GM12878 (cell line): ENCODE measurements at regions not wholly inside any gene's neighbourhood (a gene's known extent, or its start where the extent isn't known, plus 50 kb on each side); places are given as distances from the start of the nearest gene placed in this dataset.

Experiments
- ATAC-seq: fragments of 200-7000 bp; cut with Tn5 transposase; 3 replicates; pipeline ENCODE4 v1.9.1; 2020; ENCODE audit warnings: mild to moderate bottlenecking, moderate library complexity
- BruUV-seq: library from RNA; stranded (reverse); fragments of 400-500 nt; replicated peaks from 2 replicates; lab custom pipeline; 2021; lab: Mats Ljungman, UMichigan
- CTCF ChIA-PET: fragments of 300-600 bp; sonication (Branson Sonifier 250); formaldehyde crosslinking; extraction: SDS; loops from one replicate; lab custom pipeline; 2021; ENCODE audit warnings: inconsistent platforms; lab: Yijun Ruan, JAX
- POLR2A ChIA-PET: fragments of 350-600 bp; formaldehyde crosslinking; extraction: SDS; loops from one replicate; lab custom pipeline; 2021; ENCODE audit warnings: inconsistent platforms; lab: Charles Lee
- RAD21 ChIA-PET: fragments of 300-600 bp; sonication (Branson Sonifier 250); formaldehyde crosslinking; loops from one replicate; lab custom pipeline; 2023; ENCODE audit warnings: antibody characterized with exemption; ENCODE audit not compliant: unreplicated experiment; lab: Charles Lee
- SMC1A ChIA-PET: fragments of 300-600 bp; sonication (Branson Sonifier 250); formaldehyde crosslinking; loops from one replicate; lab custom pipeline; 2023; ENCODE audit not compliant: unreplicated experiment, uncharacterized antibody; lab: Charles Lee
- DNase-seq: peaks from one replicate; pipeline ENCODE4 v3.0.0-alpha.2; 2011; ENCODE audit warnings: low read depth, low spot score
- FAIRE-seq: peaks from 3 replicates; lab custom pipeline; 2011; peaks lifted over from hg19 to GRCh38; lab: Jason Lieb, UNC
- H2AFZ ChIP-seq: 2 replicates; pipeline ENCODE4 v1.6.0; 2011; ENCODE audit warnings: low read depth, low read length, control low read depth; ENCODE audit not compliant: control insufficient read depth
- H3K27ac ChIP-seq: 2 replicates; pipeline ENCODE4 v1.5.1; 2011; ENCODE audit warnings: control low read depth; ENCODE audit not compliant: control insufficient read depth, insufficient read depth
- H3K27me3 ChIP-seq, 2 experiments: replicated peaks in 1 of 2; 2 replicates each; pipeline versions ENCODE4 v1.6.0 to v1.6.1; 2011; ENCODE audit warnings: low read length in 1 of 2; ENCODE audit not compliant: control insufficient read depth in 2 of 2, insufficient read depth in 2 of 2
- H3K36me3 ChIP-seq, 2 experiments: 2 replicates each; pipeline ENCODE4 v1.5.1; 2011; ENCODE audit warnings: low read length in 1 of 2; ENCODE audit not compliant: control insufficient read depth in 2 of 2, insufficient read depth in 2 of 2
- H3K4me1 ChIP-seq: 2 replicates; pipeline ENCODE4 v1.6.1; 2011; ENCODE audit warnings: mild to moderate bottlenecking, low read length, moderate library complexity, mixed read lengths; ENCODE audit not compliant: control insufficient read depth, insufficient read depth
- H3K4me2 ChIP-seq: 2 replicates; pipeline ENCODE4 v1.6.0; 2011; ENCODE audit warnings: control low read depth; ENCODE audit not compliant: control insufficient read depth, insufficient read depth
- H3K4me3 ChIP-seq: fragments of 200-600 bp; sonication (generic); 2 replicates; pipeline ENCODE4 v1.5.1; 2016
- H3K79me2 ChIP-seq: 2 replicates; pipeline ENCODE4 v1.6.0; 2011; ENCODE audit warnings: low read length; ENCODE audit not compliant: control insufficient read depth, insufficient read depth
- H3K9ac ChIP-seq: 2 replicates; pipeline ENCODE4 v1.8.0; 2011; ENCODE audit warnings: low read length, control low read depth, mixed read lengths; ENCODE audit not compliant: control insufficient read depth, insufficient read depth
- H3K9me3 ChIP-seq: replicated peaks from 3 replicates; pipeline ENCODE4 v1.5.1; 2011; ENCODE audit warnings: mild to moderate bottlenecking, low read length; ENCODE audit not compliant: control insufficient read depth, insufficient read depth
- H4K20me1 ChIP-seq: 2 replicates; pipeline ENCODE4 v1.6.0; 2011; ENCODE audit not compliant: control insufficient read depth, insufficient read depth
- BCL11A ChIP-seq: IDR thresholded peaks from 2 replicates; pipeline ENCODE4 v1.6.1; 2011; ENCODE audit warnings: low read depth, low read length
- CEBPZ ChIP-seq: fragments of 150-350 bp; IDR thresholded peaks from 2 replicates; pipeline ENCODE4 v1.6.1; 2016; ENCODE audit warnings: low read depth, low read length
- CHD1 ChIP-seq: IDR thresholded peaks from 2 replicates; pipeline ENCODE4 v1.6.1; 2012; ENCODE audit warnings: low read depth, low read length, improper control_type of control experiment
- ESRRA ChIP-seq: IDR thresholded peaks from 2 replicates; pipeline ENCODE4 v1.6.1; 2012; ENCODE audit warnings: mild to moderate bottlenecking, low read length, improper control_type of control experiment
- ETV6 ChIP-seq, 2 experiments: fragments of 450-650 bp in 1 of 2; IDR thresholded peaks in 1 of 2; conservative IDR thresholded peaks in 1 of 2; 2 replicates each; pipeline ENCODE4 v1.6.1; 2014; ENCODE audit warnings: antibody characterized with exemption in 1 of 2, borderline replicate concordance in 1 of 2, low read depth in 1 of 2, mild to moderate bottlenecking in 1 of 2, moderate library complexity in 1 of 2
- FOS ChIP-seq: IDR thresholded peaks from 3 replicates; pipeline ENCODE4 v1.6.1; 2011; ENCODE audit warnings: borderline replicate concordance; ENCODE audit not compliant: insufficient read length; ENCODE audit errors: extremely low read depth
- HCFC1 ChIP-seq: fragments of 150-350 bp; IDR thresholded peaks from 2 replicates; pipeline ENCODE4 v1.6.1; 2014; ENCODE audit warnings: low read length
- IKZF2 ChIP-seq, 2 experiments: fragments of 450-650 bp; IDR thresholded peaks; 2 replicates each; pipeline ENCODE4 v1.6.1; 2017; ENCODE audit warnings: mild to moderate bottlenecking in 2 of 2, moderate library complexity in 2 of 2
- IRF4 ChIP-seq: IDR thresholded peaks from 2 replicates; pipeline ENCODE4 v1.6.1; 2011; ENCODE audit warnings: low read depth, low read length
- MAX ChIP-seq: IDR thresholded peaks from 2 replicates; pipeline ENCODE4 v1.6.1; 2012; ENCODE audit warnings: low read depth, low read length, improper control_type of control experiment
- NFYB ChIP-seq: IDR thresholded peaks from 2 replicates; pipeline ENCODE4 v1.6.1; 2011; ENCODE audit warnings: low read depth, mild to moderate bottlenecking, low read length, improper control_type of control experiment, moderate library complexity; ENCODE audit not compliant: insufficient read depth
- NR2C1 ChIP-seq: fragments of 450-650 bp; IDR thresholded peaks from 2 replicates; pipeline ENCODE4 v1.6.1; 2017; ENCODE audit warnings: antibody characterized with exemption, mild to moderate bottlenecking, moderate library complexity
- SREBF2 ChIP-seq: IDR thresholded peaks from 2 replicates; pipeline ENCODE4 v1.6.1; 2012; ENCODE audit warnings: mild to moderate bottlenecking, low read length
- TCF3 ChIP-seq: IDR thresholded peaks from 2 replicates; pipeline ENCODE4 v1.6.1; 2012; ENCODE audit warnings: low read depth, mild to moderate bottlenecking, low read length, borderline replicate concordance; ENCODE audit not compliant: insufficient read depth
- USF1 ChIP-seq: IDR thresholded peaks from 2 replicates; pipeline ENCODE4 v1.6.1; 2011; ENCODE audit warnings: borderline replicate concordance, low read depth, mild to moderate bottlenecking, moderate library complexity, mixed read lengths, low read length; ENCODE audit not compliant: insufficient read depth; ENCODE audit errors: extremely low read length
- WRNIP1 ChIP-seq: IDR thresholded peaks from 2 replicates; pipeline ENCODE4 v1.6.1; 2011; ENCODE audit warnings: low read depth, low read length, improper control_type of control experiment, borderline replicate concordance
- YY1 ChIP-seq: IDR thresholded peaks from 2 replicates; pipeline ENCODE4 v1.6.1; 2011; ENCODE audit warnings: low read depth, mild to moderate bottlenecking, low read length
- ZNF217 ChIP-seq: fragments of 450-650 bp; IDR thresholded peaks from 2 replicates; pipeline ENCODE4 v1.6.1; 2017; ENCODE audit warnings: antibody characterized with exemption, mild to moderate bottlenecking
- WGBS: methylation state at CpG from one replicate; pipeline ENCODE4 v1.1.6; 2016; ENCODE audit warnings: low lambda C conversion rate; ENCODE audit not compliant: insufficient replicate concordance, insufficient coverage; ENCODE audit errors: missing lambda C conversion rate; 5-methylcytosine and 5-hydroxymethylcytosine counted together
- in situ Hi-C: fragments of 300-500 bp; cut with MboI; formaldehyde crosslinking; loops from 9 replicates; pipeline ENCODE4 v1.14.3; 2018; ENCODE audit warnings: mixed read lengths
- intact Hi-C: fragments of 100-400 bp; cut with micrococcal nuclease; formaldehyde crosslinking; loops from one replicate; pipeline ENCODE4 v1.14.2; 2022; ENCODE audit not compliant: unreplicated experiment

GRCh38 chr2:200225951-200226350 lies 80.5 kb upstream of the SPATS2L start:
- ChIA-PET CTCF (interaction anchor here (1.4 kb wide), 1 partner anchor 255 kb away, joined by 3 read pairs; no protein-coding TSS in a partner anchor), SMC1A (interaction anchor here (0.6 kb wide), 1 partner anchor 601 kb away, joined by 3 read pairs; no protein-coding TSS in a partner anchor), POLR2A (no interaction called here), RAD21 (no interaction called here)
- Histone ChIP-seq H3K4me2 (no peak overlapping the region), H3K9ac (no peak overlapping the region), H3K9me3 (no peaks in the 10 kb centered on the region), H3K27ac (no peak overlapping the region), H3K4me1 (no peaks in the 10 kb centered on the region), H2AFZ (no peak overlapping the region), H3K79me2 (no peaks in the 10 kb centered on the region), H3K27me3 (no peaks in the 10 kb centered on the region; a peak in 2 of 4 replicates), H4K20me1 (no peaks in the 10 kb centered on the region), H3K36me3 (no peaks in the 10 kb centered on the region), H3K4me3 (no peak overlapping the region)
- DNase-seq (no peak), FAIRE-seq (no peak), ATAC-seq (no peak)
- BruUV-seq, result no TSS peak
- TF ChIP-seq IRF4 (no peak), WRNIP1 (no peak), ZNF217 (no peak), ETV6 (conservative IDR thresholded peaks at IDR 0.05 in 1 of 2, IDR thresholded peaks at IDR 0.05 in 1 of 2; ENCODE audit: borderline replicate concordance in 1 of 2, low read depth in 1 of 2) (no peak), NFYB (no peak), FOS (no peak), CEBPZ (no peak), MAX (no peak), ESRRA (no peak), CHD1 (no peak), YY1 (no peak), IKZF2 (IDR thresholded peaks at IDR 0.05) (no peak), TCF3 (no peak), USF1 (no peak), SREBF2 (no peak), HCFC1 (no peak), BCL11A (no peak), NR2C1 (no peak)
- WGBS, result 58% methylated on average over 5 of the region's 5 CpGs
- intact Hi-C loops, result no loop called here
- in situ Hi-C loops, result no loop called here
